BLaER1 (cell line): ENCODE measurements at regions not wholly inside any gene's neighbourhood (a gene's known extent, or its start where the extent isn't known, plus 50 kb on each side); places are given as distances from the start of the nearest gene placed in this dataset.

Source experiments
- H3K27ac ChIP-seq: shearing (Covaris generic); formaldehyde crosslinking; 2 replicates; pipeline ENCODE4 v1.8.1; 2022
- H3K27me3 ChIP-seq: shearing (Covaris generic); formaldehyde crosslinking; 2 replicates; pipeline ENCODE4 v1.8.1; 2022
- H3K36me3 ChIP-seq: shearing (Covaris generic); formaldehyde crosslinking; 2 replicates; pipeline ENCODE4 v1.8.1; 2022
- H3K4me1 ChIP-seq: shearing (Covaris generic); formaldehyde crosslinking; 2 replicates; pipeline ENCODE4 v1.8.1; 2022
- H3K4me2 ChIP-seq: shearing (Covaris generic); formaldehyde crosslinking; 2 replicates; pipeline ENCODE4 v1.8.1; 2022
- H3K4me3 ChIP-seq: shearing (Covaris generic); formaldehyde crosslinking; 2 replicates; pipeline ENCODE4 v1.8.1; 2022
- H3K9ac ChIP-seq: shearing (Covaris generic); formaldehyde crosslinking; 2 replicates; pipeline ENCODE4 v1.8.1; 2022
- H3K9me3 ChIP-seq: shearing (Covaris generic); formaldehyde crosslinking; 2 replicates; pipeline ENCODE4 v1.8.1; 2022
- H4K20me1 ChIP-seq: shearing (Covaris generic); formaldehyde crosslinking; 2 replicates; pipeline ENCODE4 v1.8.1; 2022
- Cebpa-rat ChIP-seq: shearing (Covaris generic); IDR thresholded peaks from 2 replicates; pipeline ENCODE4 v1.8.1; 2022

GRCh38 chr17:49916854-49917515 lies 52.0 kb upstream of the DLX4 start:
- TF ChIP-seq Cebpa-rat, result no peak
- Histone ChIP-seq H3K9me3 (no peaks in the 10 kb centered on the region), H3K4me1 (peaks cover 32% of the 10 kb centered on the region), H3K9ac (no peak overlapping the region), H3K27me3 (peaks cover 8% of the 10 kb centered on the region), H3K36me3 (no peaks in the 10 kb centered on the region), H3K4me3 (no peak overlapping the region), H3K27ac (no peak overlapping the region), H3K4me2 (no peak overlapping the region), H4K20me1 (no peaks in the 10 kb centered on the region)

GRCh38 chr17:49918591-49918990 lies 50.4 kb upstream of the DLX4 start:
- Histone ChIP-seq H3K9ac (no peak overlapping the region), H3K4me3 (no peak overlapping the region), H4K20me1 (no peaks in the 10 kb centered on the region), H3K27me3 (no peaks in the 10 kb centered on the region), H3K27ac (no peak overlapping the region), H3K9me3 (no peaks in the 10 kb centered on the region), H3K4me2 (no peak overlapping the region), H3K4me1 (peaks cover 27% of the 10 kb centered on the region), H3K36me3 (no peaks in the 10 kb centered on the region)
- TF ChIP-seq Cebpa-rat, result no peak
